MM.1S (cell line): ENCODE measurements at regions not wholly inside any gene's neighbourhood (a gene's known extent, or its start where the extent isn't known, plus 50 kb on each side); places are given as distances from the start of the nearest gene placed in this dataset.

Experiments used
- DNase-seq: peaks from one replicate; pipeline ENCODE4 v3.0.0-alpha.2; 2015
- H2AFZ ChIP-seq: fragments of 300-600 bp; sonication (generic); 2 replicates; pipeline ENCODE4 v1.6.0; 2016; ENCODE audit warnings: antibody characterized with exemption, low read length
- H3F3A ChIP-seq: fragments of 300-600 bp; sonication (generic); 2 replicates; pipeline ENCODE4 v1.6.1; 2016; ENCODE audit warnings: mild to moderate bottlenecking, antibody characterized with exemption, low read length, moderate library complexity, mixed read lengths; ENCODE audit not compliant: insufficient read depth
- H3K27ac ChIP-seq: fragments of 300-600 bp; sonication (generic); 2 replicates; pipeline ENCODE4 v1.5.1; 2016; ENCODE audit warnings: mild to moderate bottlenecking, low read length
- H3K27me3 ChIP-seq: fragments of 300-600 bp; sonication (generic); replicated peaks from 2 replicates; pipeline ENCODE4 v1.6.0; 2016; ENCODE audit warnings: low read length; ENCODE audit not compliant: insufficient read depth
- H3K36me3 ChIP-seq: fragments of 300-600 bp; sonication (generic); replicated peaks from 2 replicates; pipeline ENCODE4 v1.6.1; 2016; ENCODE audit warnings: mild to moderate bottlenecking, low read length, mixed read lengths; ENCODE audit not compliant: insufficient read depth
- H3K4me1 ChIP-seq: fragments of 300-600 bp; sonication (generic); 2 replicates; pipeline ENCODE4 v1.6.1; 2016; ENCODE audit warnings: low read length, mixed read lengths
- H3K4me2 ChIP-seq: fragments of 300-600 bp; sonication (generic); 2 replicates; pipeline ENCODE4 v1.6.0; 2016; ENCODE audit warnings: low read depth, low read length
- H3K4me3 ChIP-seq: fragments of 300-600 bp; sonication (generic); 2 replicates; pipeline ENCODE4 v1.5.1; 2016; ENCODE audit warnings: low read length, mixed read lengths
- H3K79me2 ChIP-seq: fragments of 300-600 bp; sonication (generic); 2 replicates; pipeline ENCODE4 v1.6.1; 2016; ENCODE audit warnings: mixed run types, low read length, mixed read lengths
- H3K9ac ChIP-seq: fragments of 300-600 bp; sonication (generic); 2 replicates; pipeline ENCODE4 v1.6.1; 2016; ENCODE audit warnings: low read length, mixed read lengths
- H3K9me2 ChIP-seq: fragments of 300-600 bp; sonication (generic); replicated peaks from 2 replicates; pipeline ENCODE4 v1.6.1; 2016; ENCODE audit warnings: mild to moderate bottlenecking, low read length, mixed read lengths; ENCODE audit not compliant: insufficient read depth
- H3K9me3 ChIP-seq: fragments of 300-600 bp; sonication (generic); replicated peaks from 2 replicates; pipeline ENCODE4 v1.6.1; 2016; ENCODE audit warnings: mild to moderate bottlenecking, low read length, mixed read lengths; ENCODE audit not compliant: insufficient read depth
- H4K20me1 ChIP-seq: fragments of 300-600 bp; sonication (generic); 2 replicates; pipeline ENCODE4 v1.6.1; 2016; ENCODE audit warnings: mild to moderate bottlenecking, low read length, moderate library complexity, mixed read lengths; ENCODE audit not compliant: insufficient read depth
- CTCF ChIP-seq: fragments of 300-600 bp; sonication (generic); IDR thresholded peaks from 2 replicates; pipeline ENCODE4 v1.5.1; 2016; ENCODE audit warnings: antibody characterized with exemption, low read length, mixed read lengths
- EZH2 ChIP-seq: fragments of 300-600 bp; sonication (generic); optimal IDR thresholded peaks from 2 replicates; pipeline ENCODE3; 2017; ENCODE audit warnings: low read depth, mild to moderate bottlenecking, antibody characterized with exemption, low read length, mixed read lengths
- EZH2phosphoT487 ChIP-seq: fragments of 300-600 bp; sonication (generic); IDR thresholded peaks from 2 replicates; pipeline ENCODE4 v1.6.1; 2018; ENCODE audit warnings: antibody characterized with exemption, low read length

GRCh38 chr14:65210118-65210821 is 108.0 kb upstream of the MAX start:
- Histone ChIP-seq H2AFZ (no peak overlapping the region), H3K9ac (no peak overlapping the region), H3K27me3 (no peaks in the 10 kb centered on the region), H3K4me3 (no peak overlapping the region), H3K79me2 (no peaks in the 10 kb centered on the region), H3K36me3 (no peaks in the 10 kb centered on the region), H3K27ac (peak overlapping the region; percentile 51; the same call in 1 of the 2 replicates), H3K9me2 (no peaks in the 10 kb centered on the region), H4K20me1 (no peaks in the 10 kb centered on the region), H3K4me2 (peak overlapping the region; percentile 56), H3F3A (peaks cover 33% of the 10 kb centered on the region), H3K4me1 (peaks cover 46% of the 10 kb centered on the region), H3K9me3 (no peaks in the 10 kb centered on the region)
- TF ChIP-seq CTCF (no peak), EZH2 (no peak), EZH2phosphoT487 (no peak)
- peak; percentile 61 for DNase-seq

- Histone ChIP-seq H4K20me1 (no peaks in the 10 kb centered on the region), H3K9me2 (no peaks in the 10 kb centered on the region), H2AFZ (no peak overlapping the region), H3K9ac (no peak overlapping the region), H3K9me3 (no peaks in the 10 kb centered on the region), H3K79me2 (no peaks in the 10 kb centered on the region), H3K27ac (no peak overlapping the region; the same call in 1 of the 2 replicates), H3K27me3 (no peaks in the 10 kb centered on the region), H3F3A (peaks cover 30% of the 10 kb centered on the region), H3K4me3 (no peak overlapping the region), H3K36me3 (no peaks in the 10 kb centered on the region), H3K4me1 (peaks cover 41% of the 10 kb centered on the region), H3K4me2 (peak overlapping the region; percentile 56)
- TF ChIP-seq CTCF (no peak), EZH2phosphoT487 (no peak)
- no peak for DNase-seq
Measured at GRCh38 chr14:65210822-65211182, 108.5 kb upstream of the MAX start.

- no peaks in the 10 kb centered on the region for H4K20me1 ChIP-seq
- H3K27me3 ChIP-seq, result no peaks in the 10 kb centered on the region
- no peak overlapping the region for H3K27ac ChIP-seq
- H3K9me2 ChIP-seq, result no peaks in the 10 kb centered on the region
- no peak overlapping the region for H3K4me3 ChIP-seq
- no peaks in the 10 kb centered on the region for H3K9me3 ChIP-seq
- peaks cover 23% of the 10 kb centered on the region for H3F3A ChIP-seq
- H3K4me2 ChIP-seq, result no peak overlapping the region
- DNase-seq, result no peak
- no peak overlapping the region for H3K9ac ChIP-seq
- TF ChIP-seq EZH2phosphoT487 (no peak), CTCF (no peak), EZH2 (no peak)
- no peak overlapping the region for H2AFZ ChIP-seq
- no peaks in the 10 kb centered on the region for H3K79me2 ChIP-seq
- no peaks in the 10 kb centered on the region for H3K36me3 ChIP-seq
- H3K4me1 ChIP-seq, result peaks cover 36% of the 10 kb centered on the region
Measured at GRCh38 chr14:65211341-65211987, 109.1 kb upstream of the MAX start.
